ENCODE measurements at regions not wholly inside any gene's neighbourhood (a gene's known extent, or its start where the extent isn't known, plus 50 kb on each side); places are given as distances from the start of the nearest gene placed in this dataset.

DNA sequence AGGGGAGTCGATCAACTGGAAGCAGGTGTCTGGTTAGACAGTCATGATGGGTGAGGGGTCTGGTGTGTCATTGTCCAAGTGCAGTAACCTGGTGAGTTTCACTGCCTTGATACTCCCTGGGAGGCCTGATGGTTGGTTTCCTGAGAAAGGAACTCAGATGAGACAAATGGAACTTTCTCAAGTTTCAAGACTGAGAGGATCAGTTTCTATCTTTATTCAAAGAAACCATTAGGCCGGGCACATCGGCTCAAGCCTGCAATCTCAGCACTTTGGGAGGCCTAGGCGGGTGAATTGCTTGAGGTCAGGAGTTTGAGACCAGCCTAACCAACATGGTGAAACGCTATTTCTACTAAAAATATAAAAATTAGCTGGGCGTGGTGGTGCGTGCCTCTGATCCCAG is 776.1 kb downstream of the AACS start:
- peaks cover 44% of the 10 kb centered on the region for H3K27me3 ChIP-seq (ENCODE audit: insufficient read depth, low read depth, severe bottlenecking)
- TF ChIP-seq, protein P1, sequence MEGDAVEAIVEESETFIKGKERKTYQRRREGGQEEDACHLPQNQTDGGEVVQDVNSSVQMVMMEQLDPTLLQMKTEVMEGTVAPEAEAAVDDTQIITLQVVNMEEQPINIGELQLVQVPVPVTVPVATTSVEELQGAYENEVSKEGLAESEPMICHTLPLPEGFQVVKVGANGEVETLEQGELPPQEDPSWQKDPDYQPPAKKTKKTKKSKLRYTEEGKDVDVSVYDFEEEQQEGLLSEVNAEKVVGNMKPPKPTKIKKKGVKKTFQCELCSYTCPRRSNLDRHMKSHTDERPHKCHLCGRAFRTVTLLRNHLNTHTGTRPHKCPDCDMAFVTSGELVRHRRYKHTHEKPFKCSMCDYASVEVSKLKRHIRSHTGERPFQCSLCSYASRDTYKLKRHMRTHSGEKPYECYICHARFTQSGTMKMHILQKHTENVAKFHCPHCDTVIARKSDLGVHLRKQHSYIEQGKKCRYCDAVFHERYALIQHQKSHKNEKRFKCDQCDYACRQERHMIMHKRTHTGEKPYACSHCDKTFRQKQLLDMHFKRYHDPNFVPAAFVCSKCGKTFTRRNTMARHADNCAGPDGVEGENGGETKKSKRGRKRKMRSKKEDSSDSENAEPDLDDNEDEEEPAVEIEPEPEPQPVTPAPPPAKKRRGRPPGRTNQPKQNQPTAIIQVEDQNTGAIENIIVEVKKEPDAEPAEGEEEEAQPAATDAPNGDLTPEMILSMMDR (IDR thresholded peaks at IDR 0.05; ENCODE audit: low read depth, low read length) = no peak
- H3K4me3 ChIP-seq (ENCODE audit: low read depth, low read length) = no peak overlapping the region
- no peak for DNase-seq
- no peaks in the 10 kb centered on the region for H3K36me3 ChIP-seq
- no peak overlapping the region for H3K27ac ChIP-seq
- H3K9me3 ChIP-seq (ENCODE audit: severe bottlenecking) = no peaks in the 10 kb centered on the region

DNA sequence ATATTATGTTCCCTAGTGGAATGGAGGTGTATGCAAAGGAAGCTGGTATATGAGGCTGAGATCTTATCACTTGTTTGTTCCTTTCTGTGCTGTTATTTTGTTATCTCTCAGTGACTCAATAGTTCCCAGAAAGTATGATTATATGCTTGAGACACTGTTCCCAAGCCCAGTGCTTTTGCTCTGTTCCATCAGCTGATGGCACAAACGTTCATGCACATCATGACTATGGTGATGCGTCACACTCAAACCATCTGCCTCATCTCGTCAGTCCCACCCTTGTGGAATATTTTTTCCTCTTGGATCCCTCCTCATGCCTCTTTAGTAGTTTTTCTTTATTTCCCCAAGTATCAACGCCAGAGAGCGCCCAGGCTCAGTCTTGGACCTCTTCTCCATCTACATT is 786.9 kb downstream of the AACS start:
- Histone ChIP-seq H3K4me3 (ENCODE audit: low read depth, low read length) (no peak overlapping the region), H3K27ac (no peak overlapping the region), H3K27me3 (ENCODE audit: insufficient read depth, low read depth, severe bottlenecking) (peaks cover 37% of the 10 kb centered on the region), H3K36me3 (no peaks in the 10 kb centered on the region), H3K9me3 (ENCODE audit: severe bottlenecking) (no peaks in the 10 kb centered on the region)
- TF ChIP-seq, protein P1 (IDR thresholded peaks at IDR 0.05; ENCODE audit: low read depth, low read length) = no peak
- DNase-seq = no peak

DNA sequence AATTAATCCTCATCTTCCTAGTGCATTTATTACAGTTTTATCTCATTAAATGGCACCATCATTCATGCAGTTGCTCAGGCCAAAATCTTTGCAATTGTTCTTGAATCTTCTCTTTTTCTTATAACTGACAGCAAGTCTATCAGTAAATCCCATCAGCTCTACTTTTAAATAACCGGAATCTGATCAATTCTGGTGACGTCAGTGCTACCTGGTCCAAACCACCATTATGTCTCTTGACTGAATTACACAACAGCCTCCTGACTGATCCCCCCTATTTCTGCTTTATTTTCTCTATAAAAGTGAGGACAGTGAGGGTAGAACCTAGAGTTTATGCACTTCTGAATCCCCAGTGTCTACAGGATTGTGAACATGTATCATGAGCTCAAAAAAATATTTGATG is 787.4 kb downstream of the AACS start:
- peaks cover 39% of the 10 kb centered on the region for H3K27me3 ChIP-seq (ENCODE audit: insufficient read depth, low read depth, severe bottlenecking)
- no peak overlapping the region for H3K4me3 ChIP-seq (ENCODE audit: low read depth, low read length)
- TF ChIP-seq, protein P1 (IDR thresholded peaks at IDR 0.05; ENCODE audit: low read depth, low read length) = no peak
- DNase-seq = no peak
- no peak overlapping the region for H3K27ac ChIP-seq
- no peaks in the 10 kb centered on the region for H3K36me3 ChIP-seq
- no peaks in the 10 kb centered on the region for H3K9me3 ChIP-seq (ENCODE audit: severe bottlenecking)

DNA sequence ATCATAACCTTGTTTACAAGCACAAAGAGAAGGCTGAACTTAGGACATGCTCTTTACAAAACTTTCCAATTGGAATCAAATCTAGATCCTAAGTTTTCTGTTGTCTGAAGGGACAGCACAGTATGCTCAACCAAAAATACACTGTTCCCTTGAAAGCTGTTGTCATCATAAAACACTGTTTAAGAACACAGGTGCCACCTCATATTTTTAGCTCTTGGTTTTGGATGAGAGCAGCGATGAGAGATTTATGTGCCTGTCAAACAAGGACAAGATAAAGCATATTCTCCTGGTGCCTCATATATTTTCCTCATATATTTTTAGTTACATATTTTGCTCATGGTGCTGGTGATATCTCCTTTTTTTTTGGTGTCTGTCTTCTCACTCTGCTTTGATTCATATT is 788.4 kb downstream of the AACS start:
- no peaks in the 10 kb centered on the region for H3K36me3 ChIP-seq
- no peak overlapping the region for H3K4me3 ChIP-seq (ENCODE audit: low read depth, low read length)
- no peak overlapping the region for H3K27ac ChIP-seq
- no peaks in the 10 kb centered on the region for H3K9me3 ChIP-seq (ENCODE audit: severe bottlenecking)
- DNase-seq = no peak
- peaks cover 38% of the 10 kb centered on the region for H3K27me3 ChIP-seq (ENCODE audit: insufficient read depth, low read depth, severe bottlenecking)
- TF ChIP-seq, protein P1 (IDR thresholded peaks at IDR 0.05; ENCODE audit: low read depth, low read length) = no peak

DNA sequence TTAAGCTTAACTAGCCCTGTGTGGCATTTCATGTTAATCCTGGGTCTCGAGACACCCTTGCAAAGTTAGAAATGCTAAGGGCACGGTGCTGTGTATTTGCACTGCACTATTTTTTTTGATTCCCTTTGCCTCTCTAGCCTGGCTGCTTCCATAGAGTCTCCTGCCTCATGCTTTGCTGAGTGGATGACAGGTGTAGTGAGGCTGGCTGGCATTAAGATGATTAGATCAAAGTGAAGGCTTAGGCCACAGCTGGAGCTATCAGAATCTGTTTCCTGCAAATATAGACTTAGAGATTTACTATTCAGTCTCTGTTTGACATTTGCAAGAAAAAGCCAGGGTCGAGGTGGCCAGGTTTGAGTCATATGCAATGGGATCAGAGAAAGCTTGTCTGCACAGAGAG is 791.1 kb downstream of the AACS start:
- Histone ChIP-seq H3K27me3 (ENCODE audit: insufficient read depth, low read depth, severe bottlenecking) (peaks cover 39% of the 10 kb centered on the region), H3K27ac (no peak overlapping the region), H3K36me3 (no peaks in the 10 kb centered on the region), H3K4me3 (ENCODE audit: low read depth, low read length) (no peak overlapping the region), H3K9me3 (ENCODE audit: severe bottlenecking) (no peaks in the 10 kb centered on the region)
- no peak for DNase-seq
- TF ChIP-seq, protein P1 (IDR thresholded peaks at IDR 0.05; ENCODE audit: low read depth, low read length) = no peak

DNA sequence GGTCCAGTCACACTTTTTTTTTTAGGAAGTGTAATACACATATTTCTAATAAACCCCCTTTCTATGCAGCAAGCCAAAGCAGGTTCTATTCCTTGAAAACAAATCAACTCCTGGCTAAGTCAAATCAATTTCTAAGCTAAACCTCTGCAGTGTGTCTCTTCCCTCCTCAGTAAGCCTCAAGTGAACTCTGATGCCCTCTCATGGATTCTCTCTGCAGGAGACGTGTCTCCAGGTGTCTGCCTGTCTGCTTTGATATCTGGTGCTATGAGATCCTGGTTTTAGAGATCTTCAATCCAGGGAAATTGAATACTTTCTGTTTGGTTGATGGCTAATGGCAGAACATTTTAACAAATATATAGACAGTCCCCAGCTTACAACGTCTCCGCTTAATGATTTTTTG is 791.7 kb downstream of the AACS start:
- peaks cover 39% of the 10 kb centered on the region for H3K27me3 ChIP-seq (ENCODE audit: insufficient read depth, low read depth, severe bottlenecking)
- H3K9me3 ChIP-seq (ENCODE audit: severe bottlenecking) = no peaks in the 10 kb centered on the region
- TF ChIP-seq, protein P1 (IDR thresholded peaks at IDR 0.05; ENCODE audit: low read depth, low read length) = no peak
- no peak for DNase-seq
- H3K36me3 ChIP-seq = no peaks in the 10 kb centered on the region
- no peak overlapping the region for H3K4me3 ChIP-seq (ENCODE audit: low read depth, low read length)
- no peak overlapping the region for H3K27ac ChIP-seq
